ENCODE measurements at regions not wholly inside any gene's neighbourhood (a gene's known extent, or its start where the extent isn't known, plus 50 kb on each side); places are given as distances from the start of the nearest gene placed in this dataset.

DNA sequence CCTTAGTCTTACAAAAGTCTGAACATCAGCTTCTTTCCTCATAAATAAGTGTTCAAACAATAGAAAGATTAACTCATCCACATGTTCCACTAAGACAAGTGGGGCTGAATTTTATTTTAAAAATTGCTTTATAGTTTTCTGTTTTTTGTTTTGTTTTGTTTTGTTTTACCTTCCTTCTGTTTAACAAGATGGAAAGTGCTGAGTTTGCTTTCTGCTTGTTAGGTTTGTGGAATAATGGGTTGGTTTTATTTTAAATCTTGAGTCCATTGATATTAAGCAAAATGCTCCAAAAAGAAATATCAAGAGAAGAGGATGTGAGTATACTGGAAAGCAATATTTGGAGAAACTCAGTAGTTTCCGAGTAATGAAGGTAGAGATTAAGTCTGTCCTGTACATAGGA lies 458.7 kb downstream of the FAT4 start:
- CTCF ChIA-PET: interaction anchor here (0.5 kb wide), 1 partner anchor 460 kb away, joined by 4 read pairs; no protein-coding TSS in a partner anchor
- POLR2A ChIA-PET (ENCODE audit: low non-redundant PET): no interaction called here
- TF ChIP-seq, protein P1, sequence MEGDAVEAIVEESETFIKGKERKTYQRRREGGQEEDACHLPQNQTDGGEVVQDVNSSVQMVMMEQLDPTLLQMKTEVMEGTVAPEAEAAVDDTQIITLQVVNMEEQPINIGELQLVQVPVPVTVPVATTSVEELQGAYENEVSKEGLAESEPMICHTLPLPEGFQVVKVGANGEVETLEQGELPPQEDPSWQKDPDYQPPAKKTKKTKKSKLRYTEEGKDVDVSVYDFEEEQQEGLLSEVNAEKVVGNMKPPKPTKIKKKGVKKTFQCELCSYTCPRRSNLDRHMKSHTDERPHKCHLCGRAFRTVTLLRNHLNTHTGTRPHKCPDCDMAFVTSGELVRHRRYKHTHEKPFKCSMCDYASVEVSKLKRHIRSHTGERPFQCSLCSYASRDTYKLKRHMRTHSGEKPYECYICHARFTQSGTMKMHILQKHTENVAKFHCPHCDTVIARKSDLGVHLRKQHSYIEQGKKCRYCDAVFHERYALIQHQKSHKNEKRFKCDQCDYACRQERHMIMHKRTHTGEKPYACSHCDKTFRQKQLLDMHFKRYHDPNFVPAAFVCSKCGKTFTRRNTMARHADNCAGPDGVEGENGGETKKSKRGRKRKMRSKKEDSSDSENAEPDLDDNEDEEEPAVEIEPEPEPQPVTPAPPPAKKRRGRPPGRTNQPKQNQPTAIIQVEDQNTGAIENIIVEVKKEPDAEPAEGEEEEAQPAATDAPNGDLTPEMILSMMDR (conservative IDR thresholded peaks at IDR 0.05; ENCODE audit: low read depth): no peak
- no peak overlapping the region for H3K27ac ChIP-seq
- DNase-seq (ENCODE audit: low spot score): no peak

DNA sequence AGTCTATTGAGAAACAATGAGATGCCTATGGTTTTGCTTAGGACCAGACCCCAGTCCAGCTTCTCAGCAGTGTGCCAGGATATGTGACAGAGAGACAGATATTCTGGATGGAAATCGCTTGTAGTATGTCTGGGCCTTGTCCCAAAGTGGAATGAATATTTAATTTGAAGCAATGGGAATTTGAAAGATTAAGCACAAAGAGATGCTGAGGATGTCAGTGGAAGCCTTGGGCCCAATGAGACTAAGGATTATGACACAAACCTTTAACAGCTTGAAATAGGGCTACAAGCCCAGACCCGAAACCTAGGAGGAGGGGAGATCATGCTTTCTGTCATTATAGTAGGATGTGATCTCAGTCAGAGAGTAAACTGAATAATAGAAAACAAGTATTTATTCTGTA lies 459.2 kb downstream of the FAT4 start:
- POLR2A ChIA-PET (ENCODE audit: low non-redundant PET): no interaction called here
- DNase-seq (ENCODE audit: low spot score): no peak
- TF ChIP-seq, protein P1 (conservative IDR thresholded peaks at IDR 0.05; ENCODE audit: low read depth): no peak
- H3K27ac ChIP-seq: no peak overlapping the region
- CTCF ChIA-PET: interaction anchor here (0.5 kb wide), 1 partner anchor 461 kb away, joined by 4 read pairs; no protein-coding TSS in a partner anchor

DNA sequence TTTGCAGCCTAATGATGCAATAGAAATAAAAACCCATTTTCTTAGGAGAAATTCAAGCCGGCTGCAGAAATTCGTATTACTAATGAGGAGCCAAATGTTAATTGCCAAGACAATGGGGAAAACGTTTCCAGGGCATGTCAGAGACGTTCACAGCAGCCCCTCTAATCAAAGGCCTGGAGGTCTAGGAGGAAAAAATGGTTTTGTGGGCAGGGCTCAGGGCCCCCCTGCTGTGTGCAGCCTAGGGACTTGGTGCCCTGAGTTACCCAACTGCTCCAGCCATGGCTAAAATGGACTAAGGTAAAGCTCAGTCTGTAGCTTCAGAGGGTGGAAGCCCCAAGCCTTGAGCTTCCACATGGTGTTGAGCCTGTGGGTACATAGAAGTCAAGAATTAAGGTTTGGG lies 461.4 kb downstream of the FAT4 start:
- no peak overlapping the region for H3K27ac ChIP-seq
- CTCF ChIA-PET: no interaction called here
- POLR2A ChIA-PET (ENCODE audit: low non-redundant PET): no interaction called here
- TF ChIP-seq, protein P1 (conservative IDR thresholded peaks at IDR 0.05; ENCODE audit: low read depth): no peak
- no peak for DNase-seq (ENCODE audit: low spot score)

DNA sequence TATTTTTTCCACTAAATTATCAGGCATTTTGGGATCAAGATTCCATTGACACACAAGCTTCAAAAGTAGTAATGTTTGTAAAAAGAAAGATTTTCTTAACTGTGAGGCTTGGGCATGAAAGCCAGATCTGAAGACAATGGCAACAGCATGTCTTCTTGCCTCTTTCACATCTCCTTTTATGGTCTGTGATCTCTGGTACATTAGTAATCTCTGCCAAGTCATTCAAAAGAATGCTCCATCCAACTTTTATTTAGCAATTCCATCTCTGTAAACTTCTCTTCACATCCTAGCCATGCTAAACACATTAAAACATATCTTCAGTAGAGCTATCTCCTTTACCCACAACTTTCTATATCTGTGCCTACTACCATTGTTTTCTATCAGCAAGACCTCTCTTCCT lies 465.4 kb downstream of the FAT4 start:
- no peak overlapping the region for H3K27ac ChIP-seq
- POLR2A ChIA-PET (ENCODE audit: low non-redundant PET): no interaction called here
- CTCF ChIA-PET: no interaction called here
- TF ChIP-seq, protein P1 (conservative IDR thresholded peaks at IDR 0.05; ENCODE audit: low read depth): no peak
- no peak for DNase-seq (ENCODE audit: low spot score)

DNA sequence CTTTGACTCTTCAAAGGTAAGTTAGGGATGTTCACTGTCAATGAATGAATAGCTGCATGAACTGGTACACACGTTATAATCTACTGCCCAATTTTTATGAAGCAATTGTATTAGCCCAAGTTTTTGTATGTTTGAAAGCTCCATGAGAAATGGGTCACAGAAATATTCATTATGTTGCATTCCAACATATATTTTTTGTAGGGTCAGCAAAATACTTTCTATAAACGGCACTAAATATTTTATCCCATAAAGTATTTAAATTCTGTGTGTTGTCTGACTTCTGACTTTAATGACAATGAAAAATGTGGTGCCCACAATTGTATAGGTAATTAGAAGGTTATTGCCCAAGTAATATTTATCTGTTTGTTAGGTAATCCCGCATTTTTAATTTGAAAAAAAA lies 466.0 kb downstream of the FAT4 start:
- DNase-seq (ENCODE audit: low spot score): no peak
- ChIA-PET CTCF (interaction anchor here (0.7 kb wide), 1 partner anchor 13 kb away, joined by 3 read pairs; no protein-coding TSS in a partner anchor), POLR2A (ENCODE audit: low non-redundant PET) (no interaction called here)
- H3K27ac ChIP-seq: no peak overlapping the region
- TF ChIP-seq, protein P1 (conservative IDR thresholded peaks at IDR 0.05; ENCODE audit: low read depth): no peak

DNA sequence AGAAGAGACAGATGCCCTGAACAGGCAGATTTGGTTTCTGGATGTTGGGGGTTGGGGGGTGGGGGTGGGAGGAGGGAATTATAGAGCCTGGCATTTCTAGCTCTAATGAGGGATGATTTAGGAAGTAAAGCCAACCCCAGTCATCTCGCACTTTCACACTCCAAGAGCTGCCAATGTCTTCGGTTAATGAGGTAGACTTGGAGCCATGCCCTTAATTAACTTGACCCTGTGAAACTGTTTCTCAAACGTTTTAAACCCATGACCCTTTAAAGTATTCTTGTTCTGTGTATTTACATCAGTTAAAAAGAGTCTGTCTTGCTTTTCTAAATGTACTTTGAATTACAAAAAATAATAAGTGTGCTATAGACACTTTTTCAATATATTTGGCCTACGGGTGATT lies 466.9 kb downstream of the FAT4 start:
- TF ChIP-seq, protein P1 (conservative IDR thresholded peaks at IDR 0.05; ENCODE audit: low read depth): no peak
- POLR2A ChIA-PET (ENCODE audit: low non-redundant PET): no interaction called here
- no peak overlapping the region for H3K27ac ChIP-seq
- CTCF ChIA-PET: no interaction called here
- no peak for DNase-seq (ENCODE audit: low spot score)

DNA sequence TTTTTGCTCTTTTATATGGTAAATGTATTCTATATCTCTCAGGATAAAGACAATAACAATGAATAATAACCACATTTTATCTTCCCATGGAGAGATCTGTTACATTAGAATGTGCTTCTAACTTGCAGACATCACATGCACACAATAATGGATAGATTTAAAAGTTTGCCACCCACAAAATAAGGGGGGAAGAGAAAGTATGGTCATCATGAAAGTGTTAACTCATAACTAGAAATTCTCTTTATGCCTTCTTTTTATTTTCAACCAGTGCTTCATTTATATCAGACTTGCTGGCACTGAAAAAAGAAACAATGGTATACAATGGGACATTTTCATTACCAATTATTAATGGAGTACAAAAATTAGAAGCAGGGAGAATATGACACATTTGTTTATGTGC lies 470.0 kb downstream of the FAT4 start:
- no peak for DNase-seq (ENCODE audit: low spot score)
- H3K27ac ChIP-seq: no peak overlapping the region
- ChIA-PET CTCF (interaction anchor here (0.6 kb wide), 1 partner anchor 396 kb away, joined by 7 read pairs; no protein-coding TSS in a partner anchor), POLR2A (ENCODE audit: low non-redundant PET) (no interaction called here)
- TF ChIP-seq, protein P1 (conservative IDR thresholded peaks at IDR 0.05; ENCODE audit: low read depth): no peak

All from RWPE1 (cell line).